COLO668 (cell line): ENCODE measurements at regions not wholly inside any gene's neighbourhood (a gene's known extent, or its start where the extent isn't known, plus 50 kb on each side); places are given as distances from the start of the nearest gene placed in this dataset.

Source experiments
- DNase-seq: peaks from one replicate; lab custom pipeline; 2025; ENCODE audit not compliant: unreplicated experiment; lab: John Stamatoyannopoulos, UW

- DNase-seq = no peak
Measured at GRCh38 chr3:30353711-30354467, 252.5 kb upstream of the TGFBR2 start.

- no peak for DNase-seq
Measured at GRCh38 chr3:30354513-30354912, 251.9 kb upstream of the TGFBR2 start.

- peak; percentile 42 for DNase-seq
Measured at GRCh38 chr3:30354972-30355371, 251.4 kb upstream of the TGFBR2 start.

GRCh38 chr3:30355622-30356021, 250.8 kb upstream of the TGFBR2 start:
- no peak for DNase-seq

- DNase-seq = no peak
Measured at GRCh38 chr3:30356866-30357753, 249.3 kb upstream of the TGFBR2 start.

GRCh38 chr3:30357897-30358296, 248.5 kb upstream of the TGFBR2 start:
- DNase-seq = no peak

- DNase-seq = no peak
Measured at GRCh38 chr3:30358871-30359270, 247.5 kb upstream of the TGFBR2 start.

- no peak for DNase-seq
Measured at GRCh38 chr3:30368978-30369377, 237.4 kb upstream of the TGFBR2 start.

- DNase-seq = no peak
Measured at GRCh38 chr3:30370681-30371271, 235.6 kb upstream of the TGFBR2 start.

- no peak for DNase-seq
Measured at GRCh38 chr3:30372837-30373236, 233.6 kb upstream of the TGFBR2 start.

GRCh38 chr3:30384546-30385072, 221.8 kb upstream of the TGFBR2 start:
- DNase-seq = no peak

GRCh38 chr3:30393079-30393478, 213.3 kb upstream of the TGFBR2 start:
- DNase-seq = no peak

GRCh38 chr3:30397030-30397429, 209.4 kb upstream of the TGFBR2 start:
- DNase-seq = no peak

- no peak for DNase-seq
Measured at GRCh38 chr3:30399394-30400181, 206.8 kb upstream of the TGFBR2 start.

- no peak for DNase-seq
Measured at GRCh38 chr3:30400926-30401325, 205.5 kb upstream of the TGFBR2 start.

GRCh38 chr3:30401971-30402370, 204.4 kb upstream of the TGFBR2 start:
- no peak for DNase-seq

- no peak for DNase-seq
Measured at GRCh38 chr3:30407651-30408050, 198.8 kb upstream of the TGFBR2 start.

- no peak for DNase-seq
Measured at GRCh38 chr3:30408105-30408557, 198.3 kb upstream of the TGFBR2 start.

GRCh38 chr3:30418443-30418842, 188.0 kb upstream of the TGFBR2 start:
- no peak for DNase-seq

GRCh38 chr3:30421266-30421665, 185.1 kb upstream of the TGFBR2 start:
- DNase-seq = no peak
